H9 (cell line): ENCODE measurements at regions not wholly inside any gene's neighbourhood (a gene's known extent, or its start where the extent isn't known, plus 50 kb on each side); places are given as distances from the start of the nearest gene placed in this dataset.

ENCODE experiments used
- DNase-seq: peaks from one replicate; pipeline ENCODE4 v3.0.0-alpha.2; 2017
- H2AFZ ChIP-seq: one replicate; pipeline ENCODE4 v1.6.1; 2013; ENCODE audit warnings: mild to moderate bottlenecking, low read length, control low read depth, moderate library complexity
- H2AK5ac ChIP-seq: 2 replicates; pipeline ENCODE4 v1.6.1; 2013; ENCODE audit warnings: low read length, control low read depth, mixed read lengths; ENCODE audit not compliant: insufficient read length
- H2BK120ac ChIP-seq: one replicate; pipeline ENCODE4 v1.6.1; 2013; ENCODE audit warnings: low read depth, mild to moderate bottlenecking, low read length, control low read depth, inconsistent platforms; ENCODE audit not compliant: poor library complexity, severe bottlenecking
- H2BK12ac ChIP-seq: 2 replicates; pipeline ENCODE4 v1.6.1; 2013; ENCODE audit warnings: low read length, control low read depth, mixed read lengths, low read depth; ENCODE audit not compliant: insufficient read length
- H2BK15ac ChIP-seq: 2 replicates; pipeline ENCODE4 v1.6.1; 2013; ENCODE audit warnings: low read depth, low read length, control low read depth
- H2BK20ac ChIP-seq: one replicate; pipeline ENCODE4 v1.6.1; 2013; ENCODE audit warnings: low read depth, mild to moderate bottlenecking, low read length, control low read depth, inconsistent platforms; ENCODE audit not compliant: poor library complexity, severe bottlenecking
- H2BK5ac ChIP-seq: 2 replicates; pipeline ENCODE4 v1.6.1; 2013; ENCODE audit warnings: low read length, control low read depth, mixed read lengths; ENCODE audit not compliant: insufficient read length
- H3K14ac ChIP-seq: 2 replicates; pipeline ENCODE4 v1.6.1; 2013; ENCODE audit warnings: low read length, control low read depth; ENCODE audit not compliant: insufficient read depth
- H3K18ac ChIP-seq: 2 replicates; pipeline ENCODE4 v1.6.1; 2013; ENCODE audit warnings: low read depth, mild to moderate bottlenecking, mixed read lengths, low read length, control low read depth; ENCODE audit not compliant: insufficient read length
- H3K23ac ChIP-seq: 2 replicates; pipeline ENCODE4 v1.6.1; 2013; ENCODE audit warnings: low read length, control low read depth, mixed read lengths, low read depth; ENCODE audit not compliant: insufficient read length
- H3K23me2 ChIP-seq: 2 replicates; pipeline ENCODE4 v1.6.1; 2013; ENCODE audit warnings: low read depth, mild to moderate bottlenecking, mixed read lengths, low read length, control low read depth; ENCODE audit not compliant: insufficient read length, poor library complexity, severe bottlenecking
- H3K27ac ChIP-seq: 2 replicates; pipeline ENCODE4 v1.5.1; 2013; ENCODE audit warnings: low read length, control low read depth, mixed read lengths, low read depth; ENCODE audit not compliant: insufficient read length
- H3K27me3 ChIP-seq: 2 replicates; pipeline ENCODE4 v1.6.1; 2013; ENCODE audit warnings: low read length, control low read depth, inconsistent platforms; ENCODE audit not compliant: insufficient read depth
- H3K4ac ChIP-seq: 2 replicates; pipeline ENCODE4 v1.6.1; 2013; ENCODE audit warnings: low read depth, mild to moderate bottlenecking, control low read depth, inconsistent platforms, low read length, moderate library complexity
- H3K4me1 ChIP-seq: 2 replicates; pipeline ENCODE4 v1.6.1; 2013; ENCODE audit warnings: low read length, control low read depth, inconsistent platforms; ENCODE audit not compliant: insufficient read depth
- H3K4me2 ChIP-seq: 2 replicates; pipeline ENCODE4 v1.6.1; 2013; ENCODE audit warnings: low read length, control low read depth, mixed read lengths; ENCODE audit not compliant: insufficient read length, insufficient read depth
- H3K56ac ChIP-seq: 2 replicates; pipeline ENCODE4 v1.6.1; 2013; ENCODE audit warnings: low read depth, mild to moderate bottlenecking, mixed read lengths, low read length, control low read depth; ENCODE audit not compliant: insufficient read length
- H3K79me1 ChIP-seq: 2 replicates; pipeline ENCODE4 v1.6.1; 2013; ENCODE audit warnings: low read depth, mild to moderate bottlenecking, moderate library complexity, low read length, control low read depth, inconsistent platforms; ENCODE audit not compliant: insufficient read depth, poor library complexity, severe bottlenecking
- H3K79me2 ChIP-seq: 2 replicates; pipeline ENCODE4 v1.6.1; 2013; ENCODE audit warnings: low read length, control low read depth, inconsistent platforms; ENCODE audit not compliant: insufficient read depth
- H3K9ac ChIP-seq: 2 replicates; pipeline ENCODE4 v1.6.1; 2013; ENCODE audit warnings: low read length, control low read depth, mixed read lengths; ENCODE audit not compliant: insufficient read length; ENCODE audit errors: extremely low read depth
- H3K9me3 ChIP-seq: one replicate; pipeline ENCODE4 v1.6.1; 2013; ENCODE audit warnings: low read depth, low read length, inconsistent platforms; ENCODE audit not compliant: control insufficient read depth
- H3T11ph ChIP-seq: one replicate; pipeline ENCODE4 v1.6.1; 2013; ENCODE audit warnings: mild to moderate bottlenecking, low read length, control low read depth, inconsistent platforms
- H4K20me1 ChIP-seq: one replicate; pipeline ENCODE4 v1.6.1; 2013; ENCODE audit not compliant: control insufficient read depth, insufficient read length, insufficient read depth
- H4K5ac ChIP-seq: 2 replicates; pipeline ENCODE4 v1.6.1; 2013; ENCODE audit warnings: low read depth, mild to moderate bottlenecking, mixed read lengths, low read length, control low read depth; ENCODE audit not compliant: insufficient read length
- H4K8ac ChIP-seq: replicated peaks from 2 replicates; pipeline ENCODE4 v1.6.1; 2013; ENCODE audit warnings: low read length, control low read depth, mixed read lengths, low read depth; ENCODE audit not compliant: insufficient read length
- H4K91ac ChIP-seq: 2 replicates; pipeline ENCODE4 v1.6.1; 2013; ENCODE audit warnings: low read depth, mild to moderate bottlenecking, moderate library complexity, mixed read lengths, low read length, control low read depth; ENCODE audit not compliant: insufficient read length
- H3K27ac Mint-ChIP-seq, 3 experiments: 2 replicates in 2 of 3; 3 replicates in 1 of 3; pipeline ENCODE4 v1.8.0; 2020 to 2021; ENCODE audit warnings: mixed read lengths in 3 of 3, mild to moderate bottlenecking in 1 of 3, moderate library complexity in 1 of 3
- H3K27me3 Mint-ChIP-seq: 2 replicates; pipeline ENCODE4 v1.8.0; 2021; ENCODE audit warnings: low read depth, mild to moderate bottlenecking, moderate library complexity, mixed read lengths
- H3K36me3 Mint-ChIP-seq, 3 experiments: 2 replicates in 2 of 3; 3 replicates in 1 of 3; pipeline ENCODE4 v1.8.0; 2020 to 2021; ENCODE audit warnings: low read depth in 3 of 3, mixed read lengths in 3 of 3; ENCODE audit not compliant: insufficient read depth in 1 of 3
- H3K4me1 Mint-ChIP-seq, 2 experiments: 2 replicates each; pipeline ENCODE4 v1.8.0; 2020; ENCODE audit warnings: mixed read lengths in 2 of 2
- H3K4me3 Mint-ChIP-seq, 2 experiments: 2 replicates in 1 of 2; 3 replicates in 1 of 2; pipeline ENCODE4 v1.8.0; 2020 to 2021; ENCODE audit warnings: mild to moderate bottlenecking in 2 of 2, mixed read lengths in 2 of 2, moderate library complexity in 1 of 2
- H3K9me3 Mint-ChIP-seq, 2 experiments: 2 replicates in 1 of 2; 3 replicates in 1 of 2; pipeline ENCODE4 v1.8.0; 2020; ENCODE audit warnings: mild to moderate bottlenecking in 2 of 2, mixed read lengths in 2 of 2, moderate library complexity in 1 of 2
- WGBS: extraction: QIAGEN DNeasy Blood & Tissue Kit; methylation state at CpG from one replicate; pipeline ENCODE4 v1.1.7; 2013; ENCODE audit warnings: missing lambda C conversion rate, low lambda C conversion rate, mixed read lengths; ENCODE audit not compliant: insufficient read length; ENCODE audit errors: extremely low coverage; 5-methylcytosine and 5-hydroxymethylcytosine counted together
- TF ChIP-seq, protein P1 (sequence below): fragments of 200-600 bp; sonication (generic); conservative IDR thresholded peaks from 3 replicates; pipeline ENCODE4 v1.8.0; 2021; ENCODE audit warnings: antibody characterized with exemption, mild to moderate bottlenecking

DNA sequence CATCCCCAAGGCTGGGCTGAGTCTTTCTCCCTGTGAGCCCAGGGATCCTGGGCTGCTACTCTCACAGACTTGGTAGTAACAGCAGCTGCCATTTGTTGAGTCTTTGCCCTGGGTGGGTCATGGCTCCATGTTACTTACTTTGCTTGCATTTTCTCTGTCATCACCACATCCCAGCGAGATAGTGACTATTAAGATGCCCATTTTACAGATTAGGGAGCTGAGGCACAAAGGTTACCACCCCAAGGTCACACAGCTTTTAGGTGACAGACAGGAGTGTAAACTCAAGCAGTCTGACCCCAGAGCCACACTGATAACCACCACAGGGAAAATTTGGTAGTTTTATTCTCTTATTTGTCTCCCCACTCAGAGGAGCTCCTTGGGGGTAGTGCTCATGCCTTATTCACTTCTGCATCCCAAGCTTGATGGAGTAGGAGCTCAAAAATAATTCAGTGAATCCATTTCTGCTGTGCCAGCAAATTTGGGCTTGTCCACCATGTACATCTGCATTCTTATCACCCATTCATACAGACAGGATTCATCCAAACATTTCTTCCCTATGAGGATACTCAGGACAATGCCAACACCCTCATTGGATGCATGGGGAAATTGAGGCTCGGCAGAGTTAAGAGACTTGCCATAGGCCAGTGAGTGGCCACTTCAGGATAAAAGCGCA, 263.2 kb downstream of the CBLN1 start:
- no peak overlapping the region for H3K14ac ChIP-seq
- no peak overlapping the region for H2AFZ ChIP-seq
- H3K18ac ChIP-seq: no peak overlapping the region
- H3K27ac Mint-ChIP-seq: peak overlapping the region in 1 of 3 experiments; percentile 45; a peak in 1 of 7 replicates
- no peak overlapping the region for H3K4ac ChIP-seq
- no peak overlapping the region for H3K4me3 Mint-ChIP-seq
- no peak overlapping the region for H2BK15ac ChIP-seq
- TF ChIP-seq, protein P1, sequence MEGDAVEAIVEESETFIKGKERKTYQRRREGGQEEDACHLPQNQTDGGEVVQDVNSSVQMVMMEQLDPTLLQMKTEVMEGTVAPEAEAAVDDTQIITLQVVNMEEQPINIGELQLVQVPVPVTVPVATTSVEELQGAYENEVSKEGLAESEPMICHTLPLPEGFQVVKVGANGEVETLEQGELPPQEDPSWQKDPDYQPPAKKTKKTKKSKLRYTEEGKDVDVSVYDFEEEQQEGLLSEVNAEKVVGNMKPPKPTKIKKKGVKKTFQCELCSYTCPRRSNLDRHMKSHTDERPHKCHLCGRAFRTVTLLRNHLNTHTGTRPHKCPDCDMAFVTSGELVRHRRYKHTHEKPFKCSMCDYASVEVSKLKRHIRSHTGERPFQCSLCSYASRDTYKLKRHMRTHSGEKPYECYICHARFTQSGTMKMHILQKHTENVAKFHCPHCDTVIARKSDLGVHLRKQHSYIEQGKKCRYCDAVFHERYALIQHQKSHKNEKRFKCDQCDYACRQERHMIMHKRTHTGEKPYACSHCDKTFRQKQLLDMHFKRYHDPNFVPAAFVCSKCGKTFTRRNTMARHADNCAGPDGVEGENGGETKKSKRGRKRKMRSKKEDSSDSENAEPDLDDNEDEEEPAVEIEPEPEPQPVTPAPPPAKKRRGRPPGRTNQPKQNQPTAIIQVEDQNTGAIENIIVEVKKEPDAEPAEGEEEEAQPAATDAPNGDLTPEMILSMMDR: no peak
- H3K27me3 Mint-ChIP-seq: peaks cover 12% of the 10 kb centered on the region
- H3K36me3 Mint-ChIP-seq: peaks cover 0 to 1% (median 0%) of the 10 kb centered on the region in 3 experiments; a peak in 1 of 7 replicates
- H4K8ac ChIP-seq: no peak overlapping the region
- no peak overlapping the region for H2BK5ac ChIP-seq
- peaks cover 14% of the 10 kb centered on the region; the same call in 1 of the 2 replicates for H3K4me1 ChIP-seq
- no peaks in the 10 kb centered on the region for H3K9me3 ChIP-seq
- H2BK20ac ChIP-seq: no peak overlapping the region
- no peak overlapping the region for H3K9ac ChIP-seq
- no peak overlapping the region for H3K56ac ChIP-seq
- no peak overlapping the region for H3T11ph ChIP-seq
- no CpG with 5 or more reads among the region's 3 CpGs for WGBS
- no peaks in the 10 kb centered on the region for H3K79me1 ChIP-seq
- no peak overlapping the region for H2BK120ac ChIP-seq
- DNase-seq: no peak
- no peak overlapping the region for H4K91ac ChIP-seq
- no peak overlapping the region for H3K4me2 ChIP-seq
- no peaks in the 10 kb centered on the region for H3K27me3 ChIP-seq
- no peaks in the 10 kb centered on the region for H4K20me1 ChIP-seq
- H2BK12ac ChIP-seq: no peak overlapping the region
- peaks cover 42 to 44% of the 10 kb centered on the region in 2 experiments for H3K4me1 Mint-ChIP-seq
- no peak overlapping the region for H2AK5ac ChIP-seq
- no peak overlapping the region for H3K27ac ChIP-seq
- H3K23ac ChIP-seq: no peak overlapping the region
- no peaks in the 10 kb centered on the region; a peak in 1 of 5 replicates for H3K9me3 Mint-ChIP-seq
- H4K5ac ChIP-seq: no peak overlapping the region
- no peaks in the 10 kb centered on the region for H3K23me2 ChIP-seq
- no peaks in the 10 kb centered on the region for H3K79me2 ChIP-seq
